ENCODE measurements at regions not wholly inside any gene's neighbourhood (a gene's known extent, or its start where the extent isn't known, plus 50 kb on each side); places are given as distances from the start of the nearest gene placed in this dataset.

- DNase-seq (ENCODE audit: low spot score in 2 of 2), result no peak
- TF ChIP-seq POLR2A (IDR thresholded peaks at IDR 0.05) (no peak), POLR2AphosphoS5 (IDR thresholded peaks at IDR 0.05) (no peak), CTCF (IDR thresholded peaks at IDR 0.05) (no peak)
- no peak overlapping the region for H3K27ac ChIP-seq
- no peaks in the 10 kb centered on the region for H3K9me3 ChIP-seq
- no peaks in the 10 kb centered on the region for H3K36me3 ChIP-seq
- H3K4me1 ChIP-seq, result no peaks in the 10 kb centered on the region
- no peak overlapping the region for H3K4me3 ChIP-seq
- no peaks in the 10 kb centered on the region for H3K27me3 ChIP-seq
- intact Hi-C loops (cut with DNase I; ENCODE audit: low total_unique reads), result no loop called here
These were observed 100.5 kb downstream of the AASDH start for GRCh38 chr4:56286763-56287162.

- Histone ChIP-seq H3K4me3 (no peak overlapping the region), H3K9me3 (no peaks in the 10 kb centered on the region), H3K27ac (no peak overlapping the region), H3K27me3 (no peaks in the 10 kb centered on the region), H3K4me1 (no peaks in the 10 kb centered on the region), H3K36me3 (no peaks in the 10 kb centered on the region)
- TF ChIP-seq POLR2AphosphoS5 (IDR thresholded peaks at IDR 0.05), result no peak
- TF ChIP-seq POLR2A (IDR thresholded peaks at IDR 0.05), result no peak
- TF ChIP-seq CTCF (IDR thresholded peaks at IDR 0.05), result no peak
- intact Hi-C loops (cut with DNase I; ENCODE audit: low total_unique reads), result no loop called here
- no peak for DNase-seq (ENCODE audit: low spot score in 2 of 2)
These were observed 103.9 kb downstream of the AASDH start for GRCh38 chr4:56283375-56283774.

GRCh38 chr4:56282004-56282403, 105.3 kb downstream of the AASDH start:
- Histone ChIP-seq H3K4me3 (no peak overlapping the region), H3K27ac (no peak overlapping the region), H3K4me1 (no peaks in the 10 kb centered on the region), H3K36me3 (no peaks in the 10 kb centered on the region), H3K9me3 (no peaks in the 10 kb centered on the region), H3K27me3 (no peaks in the 10 kb centered on the region)
- DNase-seq (ENCODE audit: low spot score in 2 of 2), result no peak
- TF ChIP-seq POLR2AphosphoS5 (IDR thresholded peaks at IDR 0.05) (no peak), POLR2A (IDR thresholded peaks at IDR 0.05) (no peak), CTCF (IDR thresholded peaks at IDR 0.05) (no peak)
- intact Hi-C loops (cut with DNase I; ENCODE audit: low total_unique reads), result no loop called here

GRCh38 chr4:56276547-56276946, 110.7 kb downstream of the AASDH start:
- H3K9me3 ChIP-seq, result no peaks in the 10 kb centered on the region
- no peak overlapping the region for H3K27ac ChIP-seq
- H3K4me3 ChIP-seq, result no peak overlapping the region
- H3K36me3 ChIP-seq, result no peaks in the 10 kb centered on the region
- TF ChIP-seq POLR2AphosphoS5 (IDR thresholded peaks at IDR 0.05) (no peak), CTCF (IDR thresholded peaks at IDR 0.05) (no peak), POLR2A (IDR thresholded peaks at IDR 0.05) (no peak)
- H3K27me3 ChIP-seq, result no peaks in the 10 kb centered on the region
- intact Hi-C loops (cut with DNase I; ENCODE audit: low total_unique reads), result no loop called here
- no peak for DNase-seq (ENCODE audit: low spot score in 2 of 2)
- H3K4me1 ChIP-seq, result no peaks in the 10 kb centered on the region

GRCh38 chr4:56273391-56273790, 113.9 kb downstream of the AASDH start:
- Histone ChIP-seq H3K4me1 (no peaks in the 10 kb centered on the region), H3K27me3 (no peaks in the 10 kb centered on the region), H3K9me3 (no peaks in the 10 kb centered on the region), H3K27ac (no peak overlapping the region), H3K36me3 (no peaks in the 10 kb centered on the region), H3K4me3 (no peak overlapping the region)
- DNase-seq (ENCODE audit: low spot score in 2 of 2), result no peak
- intact Hi-C loops (cut with DNase I; ENCODE audit: low total_unique reads), result no loop called here
- TF ChIP-seq POLR2A (IDR thresholded peaks at IDR 0.05) (no peak), CTCF (IDR thresholded peaks at IDR 0.05) (no peak), POLR2AphosphoS5 (IDR thresholded peaks at IDR 0.05) (no peak)
